22Rv1 (cell line): ENCODE measurements at regions not wholly inside any gene's neighbourhood (a gene's known extent, or its start where the extent isn't known, plus 50 kb on each side); places are given as distances from the start of the nearest gene placed in this dataset.

Experiments used
- H3K27ac ChIP-seq: fragments of 450-650 bp; 2 replicates; pipeline ENCODE4 v1.5.1; 2017
- ZFX ChIP-seq: fragments of 450-650 bp; IDR thresholded peaks from 2 replicates; pipeline ENCODE4 v1.6.1; 2017; ENCODE audit warnings: antibody characterized with exemption, borderline replicate concordance
- TF ChIP-seq, protein P1 (sequence below): fragments of 450-650 bp; IDR thresholded peaks from 2 replicates; pipeline ENCODE4 v1.5.1; 2017; ENCODE audit warnings: mild to moderate bottlenecking

DNA sequence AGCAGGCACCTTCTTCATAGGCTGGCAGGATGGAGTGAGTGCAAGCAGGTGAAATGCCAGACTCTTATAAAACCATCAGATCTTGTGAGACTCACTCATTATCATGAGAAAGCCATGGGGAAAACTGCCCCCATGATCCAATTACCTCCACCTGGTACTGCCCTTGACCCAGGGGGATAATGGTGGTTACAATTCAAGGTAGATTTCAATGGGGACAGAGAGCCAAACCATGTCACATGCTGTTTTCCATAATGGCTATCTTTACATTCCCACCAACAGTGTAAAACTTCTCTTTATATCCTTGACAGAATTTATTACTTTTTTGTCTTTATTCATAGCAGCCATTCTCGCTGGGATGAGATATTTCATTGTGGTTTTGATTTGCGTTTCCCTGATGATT, 663.0 kb upstream of the AGA start:
- no peak overlapping the region for H3K27ac ChIP-seq
- no peak for TF ChIP-seq ZFX
- TF ChIP-seq, protein P1, sequence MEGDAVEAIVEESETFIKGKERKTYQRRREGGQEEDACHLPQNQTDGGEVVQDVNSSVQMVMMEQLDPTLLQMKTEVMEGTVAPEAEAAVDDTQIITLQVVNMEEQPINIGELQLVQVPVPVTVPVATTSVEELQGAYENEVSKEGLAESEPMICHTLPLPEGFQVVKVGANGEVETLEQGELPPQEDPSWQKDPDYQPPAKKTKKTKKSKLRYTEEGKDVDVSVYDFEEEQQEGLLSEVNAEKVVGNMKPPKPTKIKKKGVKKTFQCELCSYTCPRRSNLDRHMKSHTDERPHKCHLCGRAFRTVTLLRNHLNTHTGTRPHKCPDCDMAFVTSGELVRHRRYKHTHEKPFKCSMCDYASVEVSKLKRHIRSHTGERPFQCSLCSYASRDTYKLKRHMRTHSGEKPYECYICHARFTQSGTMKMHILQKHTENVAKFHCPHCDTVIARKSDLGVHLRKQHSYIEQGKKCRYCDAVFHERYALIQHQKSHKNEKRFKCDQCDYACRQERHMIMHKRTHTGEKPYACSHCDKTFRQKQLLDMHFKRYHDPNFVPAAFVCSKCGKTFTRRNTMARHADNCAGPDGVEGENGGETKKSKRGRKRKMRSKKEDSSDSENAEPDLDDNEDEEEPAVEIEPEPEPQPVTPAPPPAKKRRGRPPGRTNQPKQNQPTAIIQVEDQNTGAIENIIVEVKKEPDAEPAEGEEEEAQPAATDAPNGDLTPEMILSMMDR = no peak

DNA sequence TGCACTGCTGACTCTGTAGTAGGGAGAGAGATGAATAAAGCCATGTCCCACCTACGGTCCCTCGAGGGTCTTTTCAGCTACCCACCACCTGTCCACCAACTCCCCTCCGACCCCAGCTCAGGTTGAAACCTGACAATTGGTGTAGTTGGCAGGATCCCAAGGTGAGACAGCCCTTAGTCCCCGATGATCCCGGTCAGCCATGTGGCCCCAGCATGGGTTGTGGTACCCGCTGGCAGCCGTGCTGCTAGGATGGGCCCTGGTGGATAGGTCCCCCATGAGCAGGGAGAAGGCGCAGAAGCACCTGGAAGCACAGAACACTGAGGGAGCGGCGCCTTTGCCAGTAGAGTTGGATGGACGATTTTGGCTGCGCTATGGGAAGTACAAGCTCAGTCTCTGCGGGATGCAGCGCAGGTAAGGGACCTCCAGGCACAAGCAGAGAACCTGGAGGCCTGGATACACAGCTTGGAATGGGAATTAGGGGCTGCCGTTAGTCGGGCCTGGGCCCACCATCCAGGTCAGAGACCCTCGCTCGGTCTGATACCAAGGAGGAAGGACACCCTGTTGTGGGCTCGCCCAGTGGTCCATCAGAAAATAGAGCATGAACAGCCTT, 694.6 kb upstream of the AGA start:
- no peak for TF ChIP-seq ZFX
- TF ChIP-seq, protein P1 = no peak
- H3K27ac ChIP-seq = no peak overlapping the region

DNA sequence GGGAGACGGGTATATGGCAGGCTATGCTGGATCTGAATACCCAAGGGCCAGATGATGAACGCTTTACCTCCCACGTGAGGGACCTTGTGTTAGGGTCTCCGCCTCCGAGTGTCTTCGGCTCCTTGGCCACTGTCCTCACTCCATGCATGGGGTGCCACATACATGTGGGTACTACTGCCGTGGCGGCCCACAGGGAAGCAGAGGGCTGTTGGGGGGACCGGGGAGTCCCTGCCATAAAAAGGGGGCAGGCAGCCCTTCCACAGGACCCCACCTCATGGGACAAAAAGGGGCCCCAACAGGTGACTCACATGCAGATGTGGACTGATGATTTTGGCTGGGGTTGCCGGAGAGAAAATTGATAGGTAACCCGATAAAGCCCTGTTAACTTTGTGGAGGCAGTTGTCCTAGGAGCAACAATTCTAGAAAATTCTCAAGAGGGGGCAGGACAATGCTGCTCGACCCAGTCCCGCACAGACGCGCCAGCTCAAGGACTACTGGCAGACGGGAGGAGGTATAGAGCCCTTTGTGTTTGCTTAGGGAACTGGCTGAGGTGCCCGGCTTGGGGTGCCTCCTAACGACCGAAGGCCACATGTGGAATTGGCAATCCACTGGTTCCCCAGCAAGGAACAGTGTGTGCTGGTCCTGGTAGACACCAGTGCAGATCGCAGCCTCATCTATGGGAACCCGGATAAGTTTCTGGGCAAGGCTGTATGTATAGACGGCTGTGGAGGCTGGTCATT, 695.7 kb upstream of the AGA start:
- TF ChIP-seq, protein P1 = no peak
- no peak for TF ChIP-seq ZFX
- no peak overlapping the region for H3K27ac ChIP-seq

DNA sequence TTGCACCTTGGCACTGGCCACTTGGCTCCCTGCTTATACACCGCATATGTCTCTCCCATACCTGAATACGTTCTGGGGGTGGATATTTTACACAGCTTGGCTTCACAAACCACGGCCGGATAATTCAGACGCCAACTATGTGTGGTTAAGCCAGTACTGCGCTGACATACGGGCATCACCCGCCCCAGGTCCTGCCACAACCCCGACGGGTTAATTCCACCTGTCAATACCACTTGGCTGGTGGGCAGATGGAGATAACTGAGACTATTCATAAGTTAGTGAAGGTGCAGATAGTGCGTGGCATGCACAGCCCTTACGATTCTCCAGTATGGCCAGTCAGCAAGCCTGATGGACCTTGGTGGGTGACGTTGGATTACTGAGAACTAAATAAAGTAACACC, 696.3 kb upstream of the AGA start:
- H3K27ac ChIP-seq = no peak overlapping the region
- TF ChIP-seq, protein P1 = no peak
- no peak for TF ChIP-seq ZFX

DNA sequence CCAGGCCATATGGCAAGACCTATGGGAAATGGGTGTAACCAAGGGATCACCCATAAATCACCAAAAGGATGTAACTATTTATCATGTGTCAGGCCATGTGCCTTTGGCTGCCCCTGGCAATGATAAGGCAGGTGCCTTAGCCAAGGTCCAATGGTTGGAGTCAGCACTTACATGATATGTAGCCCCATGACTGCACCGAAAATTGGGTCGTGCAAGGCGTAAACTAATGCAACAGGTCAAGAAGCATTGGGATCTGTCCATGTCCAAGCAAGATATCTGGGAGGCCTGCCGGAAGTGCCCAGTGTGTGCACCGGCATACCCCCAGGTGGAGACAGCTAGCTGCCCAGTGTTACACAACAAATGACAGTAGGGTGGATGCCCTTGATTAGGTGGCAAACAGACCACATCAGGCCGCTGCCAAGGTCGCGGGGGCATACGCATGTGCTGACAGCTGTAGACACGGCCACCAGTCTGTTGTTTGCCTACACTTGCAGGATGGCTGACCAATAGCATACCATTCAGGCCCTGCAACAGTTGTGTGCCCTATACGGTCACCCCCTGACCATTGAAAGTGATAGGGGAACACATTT, 698.2 kb upstream of the AGA start:
- no peak for TF ChIP-seq ZFX
- TF ChIP-seq, protein P1 = no peak
- no peak overlapping the region for H3K27ac ChIP-seq

DNA sequence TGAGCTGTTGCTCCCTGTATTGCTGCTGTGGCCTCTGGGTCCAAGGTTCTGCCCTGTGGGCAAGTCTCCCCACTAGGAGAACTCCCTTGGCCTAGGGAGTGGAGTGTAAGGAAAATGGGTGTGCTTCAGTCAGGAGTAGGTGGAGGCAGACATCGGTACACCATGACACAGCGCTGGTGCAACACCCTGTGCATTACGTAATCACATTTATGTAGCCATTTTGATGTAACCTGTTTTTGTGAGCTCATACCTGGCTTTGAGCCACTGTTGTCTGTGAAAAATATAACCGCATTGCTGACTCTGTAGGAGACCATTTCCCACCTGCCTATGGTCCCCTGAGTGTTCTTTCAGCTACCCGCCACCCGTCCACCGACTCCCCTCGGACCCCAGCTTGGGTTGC, 700.5 kb upstream of the AGA start:
- no peak overlapping the region for H3K27ac ChIP-seq
- no peak for TF ChIP-seq ZFX
- TF ChIP-seq, protein P1 = no peak

DNA sequence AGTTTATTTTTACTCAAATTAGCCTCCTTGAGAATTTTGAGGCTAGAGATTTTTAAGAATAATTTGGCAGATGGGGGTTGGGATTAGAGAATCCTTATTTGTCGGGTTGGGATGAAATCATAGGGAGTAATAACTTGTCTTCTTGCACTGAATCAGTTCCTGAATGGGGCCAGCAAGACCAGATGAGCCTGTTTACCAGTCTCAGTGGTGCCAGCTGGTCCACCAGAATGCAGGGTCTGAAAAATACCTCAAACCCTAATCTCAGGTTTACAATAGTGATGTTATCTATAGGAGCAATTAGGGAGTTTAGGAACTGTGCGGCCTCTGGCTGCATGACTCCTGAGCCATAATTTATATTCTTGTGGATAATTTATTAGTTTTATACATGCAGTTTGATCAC, 705.9 kb upstream of the AGA start:
- TF ChIP-seq ZFX = no peak
- TF ChIP-seq, protein P1 = no peak
- no peak overlapping the region for H3K27ac ChIP-seq
